ENCODE measurements at regions not wholly inside any gene's neighbourhood (a gene's known extent, or its start where the extent isn't known, plus 50 kb on each side); places are given as distances from the start of the nearest gene placed in this dataset.
"Not testable (repeated sequence)": the region's sequence is repeated elsewhere in the genome, so short reads cannot be mapped to it uniquely, and the experiment has no call there.

DNA sequence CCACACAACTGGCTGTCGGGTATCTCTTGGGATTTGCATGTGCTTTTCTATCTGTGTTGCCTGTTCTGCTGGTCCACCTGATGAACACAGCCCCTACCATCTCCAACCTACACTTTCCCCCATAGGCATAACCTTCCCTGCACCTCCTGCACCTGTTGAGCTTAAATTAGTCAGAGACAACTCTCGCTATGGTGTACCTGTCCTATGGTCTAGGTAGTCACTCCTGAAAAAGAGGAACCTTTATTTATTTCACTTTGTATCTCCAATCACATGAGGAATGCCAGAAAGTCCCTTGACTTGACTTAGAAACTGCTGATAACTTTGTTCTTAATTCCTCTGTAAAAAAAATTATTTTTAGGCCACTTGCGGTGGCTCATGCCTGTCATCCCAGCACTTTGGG lies 338.1 kb downstream of the DHRSX start:
- H3K4me3 Mint-ChIP-seq: peak overlapping the region in 1 of 10 donors; percentile 11
- H3K36me3 Mint-ChIP-seq: peaks cover 4 to 32% (median 14%) of the 10 kb centered on the region in 3 donors
- ATAC-seq (no peak), DNase-seq (no peak)
- H3K9me3 Mint-ChIP-seq: peaks cover 12 to 60% (median 33%) of the 10 kb centered on the region in 9 donors
- POLR2A ChIA-PET: no interaction called here
- no peaks in the 10 kb centered on the region for H3K4me1 Mint-ChIP-seq
- no peak overlapping the region for H3K27ac Mint-ChIP-seq
- peaks cover 0 to 9% (median 3%) of the 10 kb centered on the region in 5 donors for H3K27me3 Mint-ChIP-seq

DNA sequence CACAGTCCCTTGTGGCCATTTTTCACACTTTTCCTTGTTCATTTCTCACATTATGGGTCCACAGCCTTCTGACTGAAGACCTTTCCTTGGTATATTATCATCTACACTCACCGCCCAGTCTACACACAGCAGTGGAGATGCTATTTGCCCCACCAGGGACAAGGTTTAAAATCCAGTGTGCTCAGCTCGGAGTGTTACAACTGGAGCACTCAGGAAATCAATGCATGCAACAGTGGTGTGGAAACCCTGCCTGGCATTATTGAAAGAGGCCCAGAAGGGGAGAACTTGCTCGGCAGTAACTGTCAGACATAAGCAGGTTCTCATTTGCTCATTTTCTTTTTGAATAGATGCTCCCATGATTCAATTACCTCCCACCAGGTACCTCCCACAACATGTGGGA lies 340.9 kb downstream of the DHRSX start:
- POLR2A ChIA-PET: no interaction called here
- Mint-ChIP-seq H3K36me3 (peaks cover 4 to 40% (median 16%) of the 10 kb centered on the region in 3 donors), H3K9me3 (peaks cover 8 to 67% (median 44%) of the 10 kb centered on the region in 9 donors), H3K4me1 (no peaks in the 10 kb centered on the region), H3K4me3 (no peak overlapping the region), H3K27ac (no peak overlapping the region), H3K27me3 (peaks cover 0 to 14% (median 3%) of the 10 kb centered on the region in 5 donors)
- DNase-seq (no peak), ATAC-seq (no peak)

DNA sequence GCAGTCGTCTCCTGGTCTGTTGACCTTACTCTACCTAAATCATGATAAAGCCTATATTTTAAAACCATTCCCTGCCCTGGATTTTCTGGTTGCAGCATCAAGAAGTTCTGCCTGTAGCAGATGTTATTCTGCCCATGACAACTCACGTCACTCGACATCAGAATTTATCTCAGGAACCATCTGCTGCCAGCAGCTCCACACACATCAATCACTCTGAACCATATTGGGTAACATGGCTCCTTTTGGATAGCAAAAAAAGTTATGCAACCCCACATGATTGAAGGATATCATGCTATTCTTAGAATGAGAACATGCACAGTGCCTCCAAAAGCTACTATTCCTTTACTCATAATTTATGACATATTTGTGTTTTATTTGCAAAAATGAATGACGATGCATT lies 341.4 kb downstream of the DHRSX start:
- Mint-ChIP-seq H3K4me3 (no peak overlapping the region), H3K4me1 (no peaks in the 10 kb centered on the region), H3K27me3 (peaks cover 0 to 12% (median 2%) of the 10 kb centered on the region in 5 donors), H3K9me3 (peaks cover 8 to 71% (median 44%) of the 10 kb centered on the region in 9 donors), H3K36me3 (peaks cover 4 to 40% (median 16%) of the 10 kb centered on the region in 3 donors), H3K27ac (peak overlapping the region in 1 of 10 donors; percentile 15)
- POLR2A ChIA-PET: no interaction called here
- no peak for ATAC-seq
- no peak for DNase-seq

DNA sequence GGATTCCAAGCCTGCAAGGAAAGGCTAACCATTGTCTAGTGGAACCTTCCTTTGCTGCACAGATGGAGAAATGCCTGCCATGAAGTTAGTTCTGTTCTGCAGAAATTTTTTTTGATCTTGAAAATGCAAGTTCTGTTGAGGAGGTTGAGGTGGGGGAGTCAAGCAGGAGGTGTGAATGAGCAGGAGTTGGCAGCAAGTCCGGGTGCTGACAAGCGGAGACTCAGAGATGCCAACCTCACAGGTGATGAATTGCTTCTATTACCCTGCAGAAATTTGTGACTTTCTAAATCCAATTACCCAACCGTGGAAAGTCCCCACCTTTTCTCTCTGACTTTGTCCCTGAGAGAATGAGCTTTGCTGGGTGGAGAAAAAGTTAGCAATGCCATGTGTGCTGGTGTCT lies 350.1 kb downstream of the DHRSX start:
- peaks cover 0 to 39% (median 23%) of the 10 kb centered on the region in 3 donors for H3K36me3 Mint-ChIP-seq
- POLR2A ChIA-PET: no interaction called here
- H3K27ac Mint-ChIP-seq: no peak overlapping the region
- ATAC-seq: no peak
- H3K4me3 Mint-ChIP-seq: no peak overlapping the region
- peaks cover 14 to 86% (median 40%) of the 10 kb centered on the region in 9 donors for H3K9me3 Mint-ChIP-seq
- DNase-seq: no peak
- H3K27me3 Mint-ChIP-seq: peaks cover 0 to 4% (median 0%) of the 10 kb centered on the region in 5 donors
- no peaks in the 10 kb centered on the region for H3K4me1 Mint-ChIP-seq

DNA sequence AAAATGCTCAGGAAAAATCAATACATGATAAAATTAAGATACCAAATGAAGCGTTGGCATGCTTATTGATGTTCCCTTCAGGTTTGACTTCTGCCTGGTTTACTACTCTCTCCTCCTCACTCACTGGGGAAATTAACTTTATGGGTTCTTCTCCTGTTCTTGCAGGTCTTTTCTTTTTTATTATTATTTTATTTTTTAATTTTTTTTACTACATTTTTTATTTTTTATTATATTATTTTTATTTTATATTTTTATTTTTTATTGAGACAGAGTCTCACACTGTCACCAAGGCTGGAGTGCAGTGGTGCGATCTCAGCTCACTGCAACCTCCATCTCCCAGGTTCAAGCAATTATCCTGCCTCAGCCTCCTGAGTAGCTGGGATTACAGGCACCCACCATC lies 350.8 kb downstream of the DHRSX start:
- not testable (repeated sequence) for H3K4me1 Mint-ChIP-seq, DNase-seq
- H3K36me3 Mint-ChIP-seq: peaks cover 0 to 33% (median 21%) of the 10 kb centered on the region in 3 donors

DNA sequence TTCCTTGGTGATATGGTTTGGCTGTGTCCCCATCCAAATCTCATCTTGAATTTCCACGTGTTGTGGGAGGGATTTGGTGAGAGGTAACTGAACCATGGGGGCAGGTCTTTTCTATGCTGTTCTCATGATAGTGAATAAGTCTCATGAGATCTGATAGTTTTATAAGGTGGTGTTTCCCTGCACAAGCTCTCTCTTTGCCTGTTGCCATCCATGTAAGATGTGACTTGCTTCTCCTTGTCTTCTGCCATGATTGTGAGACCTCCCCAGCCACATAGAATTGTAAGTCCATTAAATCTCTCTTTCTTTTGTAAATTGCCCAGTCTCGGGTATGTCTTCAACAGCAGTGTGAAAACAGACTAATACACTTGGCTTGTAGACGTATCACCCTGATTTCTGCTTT lies 351.7 kb downstream of the DHRSX start:
- H3K27me3 Mint-ChIP-seq, POLR2A ChIA-PET, H3K4me3 Mint-ChIP-seq, DNase-seq, ATAC-seq, H3K4me1 Mint-ChIP-seq, H3K27ac Mint-ChIP-seq: not testable (repeated sequence)
- Mint-ChIP-seq H3K9me3 (peaks cover 14 to 87% (median 45%) of the 10 kb centered on the region in 9 donors), H3K36me3 (peaks cover 0 to 33% (median 22%) of the 10 kb centered on the region in 3 donors)

More for the DNA sequence above, 350.8 kb downstream of the DHRSX start:
- H3K27me3 Mint-ChIP-seq, ATAC-seq, H3K27ac Mint-ChIP-seq, H3K4me3 Mint-ChIP-seq, POLR2A ChIA-PET: not testable (repeated sequence)
- H3K9me3 Mint-ChIP-seq: peaks cover 14 to 83% (median 41%) of the 10 kb centered on the region in 9 donors

DNA sequence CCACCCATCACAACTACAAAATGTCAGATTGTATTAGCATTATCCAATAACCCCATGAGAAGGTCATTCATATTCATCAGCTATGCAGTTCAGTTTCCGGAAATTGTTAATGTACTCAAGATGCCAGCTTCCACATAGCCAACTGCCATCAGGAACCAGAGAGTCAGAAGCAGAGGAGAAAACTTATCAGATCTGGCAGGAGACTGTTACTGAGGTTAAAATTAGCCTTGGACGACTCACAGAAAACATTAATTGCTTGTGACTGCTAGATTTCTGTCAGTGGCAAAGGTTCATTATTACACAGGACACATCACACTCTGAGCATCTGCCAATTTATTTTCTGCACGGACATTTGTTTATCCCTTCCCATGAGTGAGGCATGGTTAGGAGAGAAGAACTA lies 352.8 kb downstream of the DHRSX start:
- Mint-ChIP-seq H3K9me3 (peaks cover 14 to 86% (median 45%) of the 10 kb centered on the region in 9 donors), H3K36me3 (peaks cover 0 to 38% (median 23%) of the 10 kb centered on the region in 3 donors), H3K27me3 (no peaks in the 10 kb centered on the region), H3K27ac (no peak overlapping the region), H3K4me1 (no peaks in the 10 kb centered on the region), H3K4me3 (no peak overlapping the region)
- DNase-seq (no peak), ATAC-seq (no peak)
- POLR2A ChIA-PET: no interaction called here

DNA sequence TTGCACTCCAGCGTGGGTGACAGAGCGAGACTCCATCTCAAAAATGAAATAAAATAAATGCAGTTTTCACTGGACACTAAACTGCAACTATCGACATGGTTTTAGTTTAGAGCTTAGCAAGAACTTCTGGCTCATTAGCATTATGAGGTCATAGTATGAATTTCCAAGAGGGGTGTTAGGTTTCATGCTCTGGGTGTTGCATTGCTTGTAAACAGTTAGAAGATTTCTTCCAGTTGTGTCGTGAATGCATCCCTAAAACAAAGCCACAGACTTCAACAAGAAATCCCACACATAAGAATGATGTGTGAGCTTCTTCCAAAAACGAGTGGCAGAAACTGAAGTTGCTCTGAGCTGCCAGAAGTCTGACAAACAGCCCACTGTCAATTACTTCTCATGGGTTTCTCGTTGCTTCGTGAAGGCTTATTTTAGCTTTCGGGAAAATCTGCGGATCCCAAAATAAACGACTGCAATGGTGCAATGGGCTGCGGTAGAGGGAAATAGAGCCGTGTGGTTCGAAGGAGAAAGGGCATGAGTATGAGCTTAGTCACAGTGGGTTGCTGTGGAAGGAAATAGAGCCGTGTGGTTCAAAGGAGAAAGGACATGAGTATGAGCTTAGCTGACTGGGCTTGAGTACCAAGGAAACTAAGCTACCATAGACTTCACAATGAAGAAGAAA lies 354.9 kb downstream of the DHRSX start:
- peaks cover 0 to 6% (median 0%) of the 10 kb centered on the region in 5 donors for H3K27me3 Mint-ChIP-seq
- no peak overlapping the region for H3K4me3 Mint-ChIP-seq
- H3K9me3 Mint-ChIP-seq: peaks cover 19 to 87% (median 48%) of the 10 kb centered on the region in 9 donors
- H3K36me3 Mint-ChIP-seq: peaks cover 0 to 49% (median 14%) of the 10 kb centered on the region in 3 donors
- POLR2A ChIA-PET: no interaction called here
- DNase-seq (no peak), ATAC-seq (no peak)
- H3K4me1 Mint-ChIP-seq: no peaks in the 10 kb centered on the region
- no peak overlapping the region for H3K27ac Mint-ChIP-seq

DNA sequence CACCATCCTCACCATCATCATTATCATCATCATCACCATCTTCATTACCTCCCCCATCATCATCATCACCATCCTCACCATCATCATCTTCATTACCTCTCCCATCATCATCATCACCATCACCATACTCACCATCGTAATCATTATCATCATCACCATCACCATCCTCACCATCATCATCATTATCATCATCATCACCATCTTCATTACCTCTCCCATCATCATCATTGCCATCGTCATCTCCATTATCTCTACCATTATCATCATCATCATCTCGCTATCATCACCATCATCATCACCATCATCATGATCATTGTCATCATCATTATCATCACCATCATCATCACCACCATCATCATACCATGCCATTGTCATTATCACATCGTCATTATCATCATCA lies 362.9 kb downstream of the DHRSX start:
- peaks cover 0 to 35% (median 4%) of the 10 kb centered on the region in 3 donors for H3K36me3 Mint-ChIP-seq
- H3K4me1 Mint-ChIP-seq: peaks cover 0 to 2% (median 0%) of the 10 kb centered on the region in 4 donors
- H3K27me3 Mint-ChIP-seq: peaks cover 0 to 17% (median 1%) of the 10 kb centered on the region in 5 donors
- H3K9me3 Mint-ChIP-seq: peaks cover 5 to 46% (median 31%) of the 10 kb centered on the region in 9 donors
- ATAC-seq (no peak), DNase-seq (no peak)
- POLR2A ChIA-PET: no interaction called here
- H3K4me3 Mint-ChIP-seq: no peak overlapping the region
- H3K27ac Mint-ChIP-seq: no peak overlapping the region

DNA sequence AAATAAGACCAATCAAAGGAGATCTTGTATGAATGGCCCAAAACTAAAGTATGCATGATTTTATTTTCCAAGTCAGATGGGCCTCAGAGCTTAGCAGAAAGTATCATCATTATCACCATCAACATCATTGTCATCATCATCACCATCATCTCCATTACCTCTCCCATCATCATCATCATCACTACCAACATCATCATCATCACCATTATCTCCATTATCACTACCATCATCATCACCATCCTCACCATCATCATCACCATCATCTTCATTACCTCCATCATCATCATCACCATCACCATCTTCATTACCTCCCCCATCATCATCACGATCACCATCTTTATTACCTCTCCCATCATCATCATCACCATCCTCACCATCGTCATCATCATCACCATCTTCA lies 363.9 kb downstream of the DHRSX start:
- no peak for DNase-seq
- H3K9me3 Mint-ChIP-seq: peaks cover 0 to 35% (median 24%) of the 10 kb centered on the region in 9 donors
- POLR2A ChIA-PET: no interaction called here
- H3K4me3 Mint-ChIP-seq: no peak overlapping the region
- H3K27me3 Mint-ChIP-seq: peaks cover 0 to 14% (median 1%) of the 10 kb centered on the region in 5 donors
- H3K27ac Mint-ChIP-seq: no peak overlapping the region
- H3K36me3 Mint-ChIP-seq: peaks cover 0 to 29% (median 4%) of the 10 kb centered on the region in 3 donors
- ATAC-seq: no peak
- H3K4me1 Mint-ChIP-seq: peaks cover 0 to 2% (median 0%) of the 10 kb centered on the region in 4 donors

DNA sequence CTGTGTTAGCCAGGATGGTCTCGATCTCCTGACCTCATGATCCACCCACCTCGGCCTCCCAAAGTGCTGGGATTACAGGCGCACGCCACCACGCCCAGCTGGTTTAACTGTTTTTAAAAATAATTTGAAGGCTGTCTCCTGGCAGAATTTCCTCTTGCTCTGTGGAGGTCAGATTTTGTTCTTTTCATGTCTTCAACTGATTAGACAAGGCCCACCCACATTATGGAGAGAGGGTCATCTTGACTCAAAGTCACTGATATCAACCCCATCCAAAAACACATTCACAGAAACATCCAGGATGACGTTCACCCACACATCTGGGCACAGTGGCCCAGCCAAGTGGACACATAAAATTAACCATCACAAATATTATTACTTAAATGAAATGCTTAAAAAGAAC lies 365.4 kb downstream of the DHRSX start:
- H3K27ac Mint-ChIP-seq: peak overlapping the region in 1 of 10 donors; percentile 48
- peaks cover 0 to 23% (median 13%) of the 10 kb centered on the region in 9 donors for H3K9me3 Mint-ChIP-seq
- H3K4me1 Mint-ChIP-seq: peaks cover 0 to 2% (median 0%) of the 10 kb centered on the region in 4 donors
- no peak overlapping the region for H3K4me3 Mint-ChIP-seq
- no peak for DNase-seq
- H3K36me3 Mint-ChIP-seq: peaks cover 0 to 17% (median 4%) of the 10 kb centered on the region in 3 donors
- ATAC-seq: no peak
- POLR2A ChIA-PET: no interaction called here
- H3K27me3 Mint-ChIP-seq: peaks cover 0 to 8% (median 1%) of the 10 kb centered on the region in 5 donors

DNA sequence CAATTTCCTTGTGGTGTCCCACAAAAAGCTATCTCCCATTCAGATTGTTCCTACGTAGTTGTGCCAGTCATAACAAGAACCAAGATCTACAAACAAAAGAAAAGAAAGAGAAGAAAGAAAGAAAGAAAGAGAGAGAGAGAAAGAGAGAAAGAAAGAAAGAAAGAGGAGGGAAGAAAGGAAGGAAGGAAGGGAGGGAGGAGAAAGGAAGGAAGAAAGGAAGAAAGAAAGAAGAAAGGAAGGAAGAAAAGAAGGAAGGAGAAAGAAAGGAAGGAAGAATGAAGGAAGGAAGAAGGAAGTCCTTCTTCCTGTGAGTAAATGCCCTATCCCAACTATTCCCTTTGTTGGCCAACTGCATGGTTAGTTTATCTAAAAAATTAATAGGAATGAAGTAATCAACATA lies 366.0 kb downstream of the DHRSX start:
- DNase-seq: no peak
- Mint-ChIP-seq H3K36me3 (peaks cover 0 to 10% (median 4%) of the 10 kb centered on the region in 3 donors), H3K4me3 (no peak overlapping the region), H3K27ac (no peak overlapping the region), H3K4me1 (peaks cover 0 to 2% (median 0%) of the 10 kb centered on the region in 4 donors), H3K27me3 (peaks cover 0 to 4% (median 1%) of the 10 kb centered on the region in 5 donors), H3K9me3 (peaks cover 0 to 16% (median 8%) of the 10 kb centered on the region in 9 donors)
- no peak for ATAC-seq
- POLR2A ChIA-PET: no interaction called here

All from naive thymus-derived CD8-positive, alpha-beta T cell (primary cell).